ENCODE measurements at regions not wholly inside any gene's neighbourhood (a gene's known extent, or its start where the extent isn't known, plus 50 kb on each side); places are given as distances from the start of the nearest gene placed in this dataset.
A peak's percentile ranks its signal among the peaks of the same experiment; 100 is the strongest.

- intact Hi-C loops (cut with micrococcal nuclease): no loop called here
- no peaks in the 10 kb centered on the region for H3K36me3 Mint-ChIP-seq (ENCODE audit: low read depth)
- peaks cover 4% of the 10 kb centered on the region for H3K4me1 Mint-ChIP-seq (ENCODE audit: low read depth)
- peaks cover 4% of the 10 kb centered on the region for H3K27me3 Mint-ChIP-seq (ENCODE audit: insufficient read depth)
- H3K4me3 Mint-ChIP-seq: no peak overlapping the region
- no peak overlapping the region for H3K27ac Mint-ChIP-seq
- peaks cover 20% of the 10 kb centered on the region for H3K9me3 Mint-ChIP-seq
- no peak for DNase-seq (ENCODE audit: low spot score)
Observed at GRCh38 chr18:28805491-28805890, 628.6 kb upstream of the CDH2 start.

- Mint-ChIP-seq H3K4me1 (ENCODE audit: low read depth) (peaks cover 4% of the 10 kb centered on the region), H3K4me3 (no peak overlapping the region), H3K9me3 (peaks cover 20% of the 10 kb centered on the region), H3K36me3 (ENCODE audit: low read depth) (no peaks in the 10 kb centered on the region), H3K27me3 (ENCODE audit: insufficient read depth) (peaks cover 4% of the 10 kb centered on the region), H3K27ac (no peak overlapping the region)
- intact Hi-C loops (cut with micrococcal nuclease): no loop called here
- no peak for DNase-seq (ENCODE audit: low spot score)
Observed at GRCh38 chr18:28804512-28805202, 627.7 kb upstream of the CDH2 start.

GRCh38 chr18:28802546-28802945 lies 625.6 kb upstream of the CDH2 start:
- Mint-ChIP-seq H3K4me1 (ENCODE audit: low read depth) (peaks cover 4% of the 10 kb centered on the region), H3K36me3 (ENCODE audit: low read depth) (no peaks in the 10 kb centered on the region), H3K9me3 (peaks cover 11% of the 10 kb centered on the region), H3K4me3 (no peak overlapping the region), H3K27me3 (ENCODE audit: insufficient read depth) (peaks cover 4% of the 10 kb centered on the region), H3K27ac (no peak overlapping the region)
- DNase-seq (ENCODE audit: low spot score): no peak
- intact Hi-C loops (cut with micrococcal nuclease): no loop called here

- Mint-ChIP-seq H3K9me3 (peaks cover 11% of the 10 kb centered on the region), H3K4me3 (no peak overlapping the region), H3K4me1 (ENCODE audit: low read depth) (peaks cover 4% of the 10 kb centered on the region), H3K27me3 (ENCODE audit: insufficient read depth) (peaks cover 4% of the 10 kb centered on the region), H3K36me3 (ENCODE audit: low read depth) (no peaks in the 10 kb centered on the region), H3K27ac (no peak overlapping the region)
- no peak for DNase-seq (ENCODE audit: low spot score)
- intact Hi-C loops (cut with micrococcal nuclease): no loop called here
Observed at GRCh38 chr18:28801876-28802275, 624.9 kb upstream of the CDH2 start.

GRCh38 chr18:28794459-28795245 lies 617.7 kb upstream of the CDH2 start:
- peaks cover 24% of the 10 kb centered on the region for H3K4me1 Mint-ChIP-seq (ENCODE audit: low read depth)
- DNase-seq (ENCODE audit: low spot score): no peak
- intact Hi-C loops (cut with micrococcal nuclease): no loop called here
- no peaks in the 10 kb centered on the region for H3K36me3 Mint-ChIP-seq (ENCODE audit: low read depth)
- no peak overlapping the region for H3K4me3 Mint-ChIP-seq
- no peak overlapping the region for H3K27ac Mint-ChIP-seq
- H3K27me3 Mint-ChIP-seq (ENCODE audit: insufficient read depth): no peaks in the 10 kb centered on the region
- peaks cover 8% of the 10 kb centered on the region for H3K9me3 Mint-ChIP-seq

- intact Hi-C loops (cut with micrococcal nuclease): no loop called here
- Mint-ChIP-seq H3K27me3 (ENCODE audit: insufficient read depth) (no peaks in the 10 kb centered on the region), H3K36me3 (ENCODE audit: low read depth) (no peaks in the 10 kb centered on the region), H3K4me1 (ENCODE audit: low read depth) (peaks cover 24% of the 10 kb centered on the region), H3K27ac (no peak overlapping the region), H3K9me3 (peaks cover 8% of the 10 kb centered on the region), H3K4me3 (no peak overlapping the region)
- no peak for DNase-seq (ENCODE audit: low spot score)
Observed at GRCh38 chr18:28793901-28794300, 617.0 kb upstream of the CDH2 start.

GRCh38 chr18:28792404-28793086 lies 615.6 kb upstream of the CDH2 start:
- Mint-ChIP-seq H3K27me3 (ENCODE audit: insufficient read depth) (no peaks in the 10 kb centered on the region), H3K4me1 (ENCODE audit: low read depth) (peaks cover 24% of the 10 kb centered on the region), H3K9me3 (peaks cover 8% of the 10 kb centered on the region), H3K4me3 (peak overlapping the region; percentile 25), H3K27ac (no peak overlapping the region), H3K36me3 (ENCODE audit: low read depth) (no peaks in the 10 kb centered on the region)
- intact Hi-C loops (cut with micrococcal nuclease): no loop called here
- DNase-seq (ENCODE audit: low spot score): no peak

GRCh38 chr18:28791101-28791500 lies 614.2 kb upstream of the CDH2 start:
- H3K4me1 Mint-ChIP-seq (ENCODE audit: low read depth): peaks cover 24% of the 10 kb centered on the region
- peaks cover 8% of the 10 kb centered on the region for H3K9me3 Mint-ChIP-seq
- DNase-seq (ENCODE audit: low spot score): no peak
- intact Hi-C loops (cut with micrococcal nuclease): no loop called here
- H3K27ac Mint-ChIP-seq: no peak overlapping the region
- no peaks in the 10 kb centered on the region for H3K36me3 Mint-ChIP-seq (ENCODE audit: low read depth)
- H3K4me3 Mint-ChIP-seq: no peak overlapping the region
- no peaks in the 10 kb centered on the region for H3K27me3 Mint-ChIP-seq (ENCODE audit: insufficient read depth)

GRCh38 chr18:28789502-28789901 lies 612.6 kb upstream of the CDH2 start:
- Mint-ChIP-seq H3K4me3 (no peak overlapping the region), H3K36me3 (ENCODE audit: low read depth) (no peaks in the 10 kb centered on the region), H3K9me3 (peaks cover 8% of the 10 kb centered on the region), H3K27ac (no peak overlapping the region), H3K27me3 (ENCODE audit: insufficient read depth) (no peaks in the 10 kb centered on the region), H3K4me1 (ENCODE audit: low read depth) (peaks cover 24% of the 10 kb centered on the region)
- intact Hi-C loops (cut with micrococcal nuclease): no loop called here
- DNase-seq (ENCODE audit: low spot score): no peak

- Mint-ChIP-seq H3K27me3 (ENCODE audit: insufficient read depth) (no peaks in the 10 kb centered on the region), H3K4me1 (ENCODE audit: low read depth) (peaks cover 9% of the 10 kb centered on the region), H3K4me3 (no peak overlapping the region), H3K9me3 (peaks cover 5% of the 10 kb centered on the region), H3K36me3 (ENCODE audit: low read depth) (no peaks in the 10 kb centered on the region), H3K27ac (no peak overlapping the region)
- DNase-seq (ENCODE audit: low spot score): no peak
- intact Hi-C loops (cut with micrococcal nuclease): no loop called here
Observed at GRCh38 chr18:28786926-28787325, 610.0 kb upstream of the CDH2 start.

- peak overlapping the region; percentile 7 for H3K4me3 Mint-ChIP-seq
- DNase-seq (ENCODE audit: low spot score): no peak
- no peaks in the 10 kb centered on the region for H3K27me3 Mint-ChIP-seq (ENCODE audit: insufficient read depth)
- peak overlapping the region; percentile 36 for H3K27ac Mint-ChIP-seq
- no peaks in the 10 kb centered on the region for H3K36me3 Mint-ChIP-seq (ENCODE audit: low read depth)
- H3K4me1 Mint-ChIP-seq (ENCODE audit: low read depth): peaks cover 8% of the 10 kb centered on the region
- intact Hi-C loops (cut with micrococcal nuclease): no loop called here
- no peaks in the 10 kb centered on the region for H3K9me3 Mint-ChIP-seq
Observed at GRCh38 chr18:28781616-28782362, 604.9 kb upstream of the CDH2 start.

GRCh38 chr18:28778706-28779105 lies 601.8 kb upstream of the CDH2 start:
- H3K4me1 Mint-ChIP-seq (ENCODE audit: low read depth): peaks cover 8% of the 10 kb centered on the region
- DNase-seq (ENCODE audit: low spot score): no peak
- no peaks in the 10 kb centered on the region for H3K36me3 Mint-ChIP-seq (ENCODE audit: low read depth)
- H3K27me3 Mint-ChIP-seq (ENCODE audit: insufficient read depth): no peaks in the 10 kb centered on the region
- H3K9me3 Mint-ChIP-seq: no peaks in the 10 kb centered on the region
- intact Hi-C loops (cut with micrococcal nuclease): no loop called here
- no peak overlapping the region for H3K4me3 Mint-ChIP-seq
- H3K27ac Mint-ChIP-seq: no peak overlapping the region
